HG03108 (cell line): ENCODE measurements at regions not wholly inside any gene's neighbourhood (a gene's known extent, or its start where the extent isn't known, plus 50 kb on each side); places are given as distances from the start of the nearest gene placed in this dataset.

ENCODE experiments used
- ATAC-seq: cut with Tn5 transposase; IDR thresholded peaks from one replicate; pipeline ENCODE4 v1.9.1; 2021; ENCODE audit warnings: moderate library complexity; ENCODE audit not compliant: unreplicated experiment

- ATAC-seq: no peak
Observed at GRCh38 chr6:105482227-105482844, 79.5 kb upstream of the PREP start.

GRCh38 chr6:105476978-105477377, 74.1 kb upstream of the PREP start:
- no peak for ATAC-seq

- no peak for ATAC-seq
Observed at GRCh38 chr6:105474234-105474633, 71.4 kb upstream of the PREP start.

GRCh38 chr6:105469946-105470345, 67.1 kb upstream of the PREP start:
- ATAC-seq: no peak

GRCh38 chr6:105468850-105469249, 66.0 kb upstream of the PREP start:
- ATAC-seq: no peak

DNA sequence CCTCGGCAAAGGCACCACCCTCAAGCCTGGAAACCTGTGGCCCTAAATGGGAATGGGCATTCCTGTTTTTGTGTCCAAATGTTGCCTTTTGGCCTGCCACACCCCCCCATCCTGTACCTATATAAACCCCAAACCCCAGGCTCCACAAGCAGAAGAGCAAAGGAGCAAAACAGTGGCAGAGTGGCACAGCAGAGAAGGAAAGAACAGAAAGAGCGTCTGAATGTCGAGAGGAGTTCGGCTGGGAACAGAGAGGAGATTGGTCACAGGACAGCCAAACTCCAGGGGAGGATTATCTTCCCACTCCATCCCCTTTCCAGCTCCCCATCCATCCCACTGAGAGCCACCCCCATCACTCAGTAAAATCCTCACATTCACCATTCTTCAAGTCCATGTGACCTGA, 58.0 kb upstream of the PREP start:
- ATAC-seq: no peak

- ATAC-seq: no peak
Observed at GRCh38 chr6:105459864-105460263, 57.0 kb upstream of the PREP start.

DNA sequence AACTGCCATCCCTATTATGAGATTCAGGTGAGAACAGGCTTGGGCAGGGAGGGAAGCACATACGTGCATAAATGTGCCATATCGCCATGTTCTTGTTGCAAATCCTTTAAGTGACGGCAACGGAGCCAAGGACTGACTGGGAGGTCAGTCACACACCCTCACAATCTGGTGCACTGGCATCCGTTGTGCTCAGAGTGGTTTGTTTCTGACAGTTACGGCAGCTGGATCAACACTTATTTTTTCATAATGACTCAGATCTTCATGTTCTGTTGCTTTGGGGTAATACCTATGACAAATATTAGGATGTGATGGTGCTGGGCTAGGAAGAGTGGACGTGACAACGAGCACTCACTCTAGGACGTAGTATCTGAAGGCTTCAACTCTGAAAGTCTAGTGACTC, 56.2 kb upstream of the PREP start:
- ATAC-seq: peak; percentile 93

DNA sequence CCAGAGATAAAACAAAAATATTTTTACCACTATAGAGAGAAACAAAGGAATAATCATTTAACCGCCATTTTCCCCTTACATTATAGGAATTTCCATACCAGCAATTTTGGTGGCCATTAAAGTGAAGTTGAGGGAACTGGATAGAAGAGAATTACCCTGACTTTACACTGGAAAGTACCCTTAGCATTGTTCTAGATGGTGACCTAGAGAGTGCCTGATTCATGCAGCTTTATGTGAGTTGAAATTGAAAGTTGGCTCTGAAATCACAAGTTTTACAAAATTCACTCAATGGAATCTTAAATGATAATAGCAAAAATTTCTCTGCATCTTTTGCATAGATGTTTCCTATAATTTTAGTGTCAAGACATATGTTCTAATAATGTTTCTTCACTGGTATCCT, 55.7 kb upstream of the PREP start:
- ATAC-seq: peak; percentile 43

DNA sequence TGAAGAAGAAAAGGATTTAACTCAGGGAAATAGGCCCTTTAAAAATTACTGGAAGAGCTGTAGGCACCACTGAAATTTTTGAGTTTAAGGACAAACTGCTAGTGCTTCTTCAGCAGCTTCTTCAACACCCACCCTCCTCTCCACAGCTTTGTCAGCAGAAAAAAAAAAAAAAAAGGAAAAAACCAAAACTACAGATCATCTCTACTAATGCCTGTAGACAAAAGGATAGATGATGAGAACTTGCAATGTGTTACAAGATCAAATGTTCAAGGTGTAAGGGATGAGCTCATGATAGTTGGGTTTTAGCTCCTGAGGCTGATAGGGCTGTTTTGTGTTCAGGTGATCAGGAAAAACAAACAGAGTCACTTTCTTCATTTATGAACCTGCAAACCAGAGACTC, 55.2 kb upstream of the PREP start:
- no peak for ATAC-seq

DNA sequence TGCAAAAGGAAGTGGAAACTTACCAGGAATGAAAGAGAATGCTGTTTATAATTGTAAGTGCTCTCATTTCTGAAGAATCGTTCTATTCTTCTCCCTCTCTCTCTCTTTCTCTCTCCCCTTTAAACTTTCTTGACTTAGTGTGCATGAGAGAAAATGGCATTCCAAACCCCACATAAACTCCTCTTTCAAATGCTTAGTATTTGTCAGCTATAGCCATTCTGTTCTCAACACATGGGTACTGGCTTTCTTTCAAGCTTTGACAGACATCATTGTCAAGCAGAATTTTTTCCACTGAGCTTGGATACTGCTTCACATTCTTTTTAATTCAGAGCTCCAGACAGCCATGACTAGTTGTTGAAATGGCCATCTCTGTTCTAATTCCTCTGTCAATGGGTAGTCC, 51.1 kb upstream of the PREP start:
- no peak for ATAC-seq

DNA sequence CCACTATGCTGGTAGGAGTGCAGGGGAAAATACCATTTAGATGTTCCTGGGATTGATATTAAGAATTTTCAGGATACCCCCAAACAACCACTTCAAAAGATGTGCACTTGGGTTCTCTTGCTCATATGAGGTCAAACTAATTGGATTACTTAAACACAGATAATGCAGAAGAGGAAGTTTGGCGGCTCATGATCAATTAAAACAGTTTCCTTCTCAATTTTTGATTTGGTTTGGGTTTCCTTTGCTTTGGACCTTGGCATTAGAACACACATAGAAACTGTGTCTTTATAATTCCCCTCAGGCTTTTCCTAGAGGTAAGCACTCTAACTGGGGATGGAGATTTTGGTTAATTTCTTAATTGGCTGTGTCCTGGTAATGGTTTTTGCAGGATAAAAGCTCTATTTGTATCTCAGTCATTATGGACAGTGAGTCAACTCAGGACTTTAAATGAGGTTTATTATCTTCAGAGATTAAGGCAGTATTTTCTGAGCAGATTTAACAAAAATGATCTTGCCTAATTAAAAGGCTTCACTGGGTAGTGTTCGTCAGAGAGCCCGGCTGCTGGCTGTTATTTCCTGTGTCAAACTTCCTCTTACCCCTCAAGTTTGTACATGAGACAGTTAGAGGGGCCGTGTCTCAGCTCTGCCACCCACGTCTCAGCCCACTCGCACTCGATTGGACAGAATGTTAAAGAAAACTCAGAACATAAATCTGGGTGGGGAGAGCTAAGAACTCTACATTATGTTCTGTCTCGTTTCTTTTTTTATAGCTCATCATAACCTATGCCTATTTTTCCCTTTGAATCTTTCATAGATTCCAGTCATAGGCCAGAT, 50.3 kb upstream of the PREP start:
- ATAC-seq: peak; percentile 72
